SK-N-MC (cell line): ENCODE measurements at regions not wholly inside any gene's neighbourhood (a gene's known extent, or its start where the extent isn't known, plus 50 kb on each side); places are given as distances from the start of the nearest gene placed in this dataset.

Experiments
- DNase-seq: peaks from one replicate; pipeline ENCODE4 v3.0.0-alpha.2; 2011; ENCODE audit warnings: low read depth, low spot score
- H3K27ac ChIP-seq: fragments of 200-600 bp; sonication (generic); 2 replicates; pipeline ENCODE4 v1.5.1; 2016; ENCODE audit warnings: mixed run types
- H3K36me3 ChIP-seq: fragments of 200-600 bp; sonication (generic); 2 replicates; pipeline ENCODE4 v1.6.1; 2017; ENCODE audit warnings: antibody characterized with exemption, low read length, mixed read lengths; ENCODE audit not compliant: insufficient read depth
- H3K4me3 ChIP-seq: fragments of 200-600 bp; sonication (generic); 2 replicates; pipeline ENCODE4 v1.5.1; 2016
- H3K9ac ChIP-seq: fragments of 200-600 bp; sonication (generic); 2 replicates; pipeline ENCODE4 v1.8.0; 2017; ENCODE audit warnings: mixed run types, mixed read lengths; ENCODE audit not compliant: insufficient read length
- H3K9me3 ChIP-seq: fragments of 200-600 bp; sonication (generic); 2 replicates; pipeline ENCODE4 v1.6.1; 2017; ENCODE audit warnings: low read depth, mild to moderate bottlenecking, antibody characterized with exemption, low read length, moderate library complexity, mixed read lengths
- EZH2 ChIP-seq: fragments of 200-600 bp; sonication (generic); IDR thresholded peaks from one replicate; pipeline ENCODE4 v1.6.1; 2017; ENCODE audit warnings: antibody characterized with exemption
- FOXP2 ChIP-seq: optimal IDR thresholded peaks from 2 replicates; pipeline ENCODE3; 2011; ENCODE audit warnings: mild to moderate bottlenecking, moderate library complexity; ENCODE audit not compliant: insufficient read depth; ENCODE audit errors: extremely low read length, control extremely low read depth
- POLR2AphosphoS5 ChIP-seq: IDR thresholded peaks from 2 replicates; pipeline ENCODE4 v1.6.1; 2012; ENCODE audit warnings: mild to moderate bottlenecking, low read depth, low read length, borderline replicate concordance

GRCh38 chr6:141123049-141123448 lies 1009.7 kb upstream of the GJE1 start:
- H3K9ac ChIP-seq, result no peak overlapping the region
- H3K36me3 ChIP-seq, result no peaks in the 10 kb centered on the region
- no peak overlapping the region for H3K27ac ChIP-seq
- no peak for TF ChIP-seq EZH2
- TF ChIP-seq POLR2AphosphoS5, result no peak
- TF ChIP-seq FOXP2, result no peak
- DNase-seq, result no peak
- H3K9me3 ChIP-seq, result no peaks in the 10 kb centered on the region; the same call in 1 of the 2 replicates
- no peak overlapping the region for H3K4me3 ChIP-seq

GRCh38 chr6:141118991-141119390 lies 1013.7 kb upstream of the GJE1 start:
- no peaks in the 10 kb centered on the region for H3K36me3 ChIP-seq
- no peak overlapping the region for H3K9ac ChIP-seq

GRCh38 chr6:141117874-141118273 lies 1014.9 kb upstream of the GJE1 start:
- TF ChIP-seq EZH2, result no peak
- TF ChIP-seq FOXP2, result no peak
- Histone ChIP-seq H3K27ac (0 out of 2 replicates have a peak overlapping the region, but pooled peaks have one; percentile 10), H3K9me3 (no peaks in the 10 kb centered on the region; the same call in 1 of the 2 replicates), H3K4me3 (no peak overlapping the region), H3K36me3 (no peaks in the 10 kb centered on the region), H3K9ac (no peak overlapping the region)
- no peak for DNase-seq

More at GRCh38 chr6:141118991-141119390, 1013.7 kb upstream of the GJE1 start:
- Histone ChIP-seq H3K4me3 (no peak overlapping the region), H3K27ac (no peak overlapping the region), H3K9me3 (no peaks in the 10 kb centered on the region; the same call in 1 of the 2 replicates)
- no peak for TF ChIP-seq POLR2AphosphoS5
- TF ChIP-seq EZH2, result no peak
- no peak for TF ChIP-seq FOXP2
- no peak for DNase-seq

- no peak overlapping the region for H3K9ac ChIP-seq
- no peak overlapping the region for H3K4me3 ChIP-seq
- no peak overlapping the region for H3K27ac ChIP-seq
- H3K9me3 ChIP-seq, result no peaks in the 10 kb centered on the region; the same call in 1 of the 2 replicates
- no peak for TF ChIP-seq FOXP2
- TF ChIP-seq EZH2, result no peak
- no peak for TF ChIP-seq POLR2AphosphoS5
- H3K36me3 ChIP-seq, result no peaks in the 10 kb centered on the region; the same call in 1 of the 2 replicates
- DNase-seq, result no peak
Observed at GRCh38 chr6:141110481-141110880, 1022.2 kb upstream of the GJE1 start.

GRCh38 chr6:141107591-141108160 lies 1025.0 kb upstream of the GJE1 start:
- no peak overlapping the region for H3K27ac ChIP-seq
- no peak overlapping the region for H3K4me3 ChIP-seq
- TF ChIP-seq FOXP2 (no peak), POLR2AphosphoS5 (no peak), EZH2 (no peak)
- no peaks in the 10 kb centered on the region for H3K9me3 ChIP-seq
- H3K36me3 ChIP-seq, result no peaks in the 10 kb centered on the region; the same call in 1 of the 2 replicates
- no peak overlapping the region for H3K9ac ChIP-seq
- DNase-seq, result no peak

GRCh38 chr6:141105481-141105880 lies 1027.2 kb upstream of the GJE1 start:
- DNase-seq, result peak; percentile 92
- TF ChIP-seq POLR2AphosphoS5 (peak; percentile 38; the same call in 1 of the 2 replicates), FOXP2 (peak; percentile 19), EZH2 (no peak)
- no peaks in the 10 kb centered on the region for H3K9me3 ChIP-seq
- H3K4me3 ChIP-seq, result peak overlapping the region; percentile 50
- H3K9ac ChIP-seq, result peak overlapping the region; percentile 65
- no peaks in the 10 kb centered on the region for H3K36me3 ChIP-seq
- H3K27ac ChIP-seq, result peak overlapping the region; percentile 97

GRCh38 chr6:141103246-141103645 lies 1029.5 kb upstream of the GJE1 start:
- Histone ChIP-seq H3K4me3 (no peak overlapping the region), H3K9me3 (no peaks in the 10 kb centered on the region), H3K36me3 (no peaks in the 10 kb centered on the region), H3K9ac (no peak overlapping the region), H3K27ac (peak overlapping the region; percentile 43; the same call in 1 of the 2 replicates)
- no peak for DNase-seq
- no peak for TF ChIP-seq POLR2AphosphoS5

- Histone ChIP-seq H3K36me3 (no peaks in the 10 kb centered on the region), H3K9ac (no peak overlapping the region), H3K9me3 (no peaks in the 10 kb centered on the region; the same call in 1 of the 2 replicates), H3K4me3 (no peak overlapping the region), H3K27ac (no peak overlapping the region)
- no peak for DNase-seq
- no peak for TF ChIP-seq POLR2AphosphoS5
- TF ChIP-seq EZH2, result no peak
- no peak for TF ChIP-seq FOXP2
Observed at GRCh38 chr6:141097471-141097870, 1035.3 kb upstream of the GJE1 start.

GRCh38 chr6:141095308-141095707 lies 1037.4 kb upstream of the GJE1 start:
- Histone ChIP-seq H3K9ac (no peak overlapping the region), H3K9me3 (no peaks in the 10 kb centered on the region; the same call in 1 of the 2 replicates), H3K4me3 (no peak overlapping the region), H3K36me3 (no peaks in the 10 kb centered on the region), H3K27ac (no peak overlapping the region)
- no peak for DNase-seq
- TF ChIP-seq POLR2AphosphoS5 (no peak), FOXP2 (no peak), EZH2 (no peak)
